Chondrocyte (in vitro differentiated cells): ENCODE measurements at regions not wholly inside any gene's neighbourhood (a gene's known extent, or its start where the extent isn't known, plus 50 kb on each side); places are given as distances from the start of the nearest gene placed in this dataset.

Experiments used
- DNase-seq: peaks from one replicate; pipeline ENCODE4 v3.0.0; 2021; ENCODE audit warnings: mixed read lengths, low spot score
- H3K27ac Mint-ChIP-seq: one replicate; pipeline ENCODE4 v1.8.0; 2021; ENCODE audit warnings: mild to moderate bottlenecking, moderate library complexity, mixed read lengths; ENCODE audit not compliant: unreplicated experiment
- H3K27me3 Mint-ChIP-seq: 2 replicates; pipeline ENCODE4 v1.8.0; 2021; ENCODE audit warnings: low read depth, mixed read lengths
- H3K36me3 Mint-ChIP-seq: 2 replicates; pipeline ENCODE4 v1.8.0; 2021; ENCODE audit warnings: low read depth, mixed read lengths
- H3K4me1 Mint-ChIP-seq: 2 replicates; pipeline ENCODE4 v1.8.0; 2021; ENCODE audit warnings: low read depth, mild to moderate bottlenecking, mixed read lengths
- H3K4me3 Mint-ChIP-seq: one replicate; pipeline ENCODE4 v1.8.0; 2021; ENCODE audit warnings: mild to moderate bottlenecking, moderate library complexity, mixed read lengths; ENCODE audit not compliant: unreplicated experiment
- H3K9me3 Mint-ChIP-seq: 2 replicates; pipeline ENCODE4 v1.8.0; 2021; ENCODE audit warnings: low read depth, mixed read lengths
- CTCF ChIP-seq: fragments of 200-600 bp; sonication (generic); IDR thresholded peaks from 2 replicates; pipeline ENCODE4 v1.5.0; 2021; ENCODE audit warnings: antibody characterized with exemption, mild to moderate bottlenecking, moderate library complexity

DNA sequence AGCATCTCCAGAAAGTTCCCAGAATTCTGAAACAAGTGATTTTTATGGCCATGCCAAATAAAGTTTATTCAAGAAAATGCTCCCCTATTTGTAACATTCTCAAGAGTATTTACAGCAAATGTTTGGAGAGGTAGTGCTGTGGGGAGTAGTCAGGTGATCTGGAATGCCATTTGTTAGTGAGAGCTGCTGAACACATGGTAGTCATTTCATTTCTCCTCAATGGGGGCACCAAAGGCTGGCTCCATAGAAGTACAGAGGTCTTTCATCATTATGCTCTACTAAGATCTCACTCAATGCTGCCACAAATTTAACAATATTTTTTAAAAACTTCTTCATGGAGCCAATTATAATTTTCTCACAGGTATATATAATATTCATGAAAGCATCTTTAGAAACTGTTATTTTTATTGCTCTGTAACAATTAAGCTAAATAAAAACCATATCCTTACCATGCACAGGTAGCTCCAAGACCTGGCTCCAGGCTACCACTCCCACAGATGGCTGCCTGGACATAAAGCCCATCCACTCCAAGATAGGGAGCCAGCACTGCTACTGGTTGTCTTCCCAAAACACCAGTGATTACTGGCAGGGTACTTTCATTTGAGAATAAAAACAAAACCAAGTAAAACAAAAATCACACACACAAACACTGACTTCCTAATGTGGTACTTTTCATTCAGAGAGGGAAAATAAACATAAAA lies 200.8 kb downstream of the PLK2 start:
- TF ChIP-seq CTCF: no peak
- no peaks in the 10 kb centered on the region for H3K36me3 Mint-ChIP-seq
- H3K27me3 Mint-ChIP-seq: no peaks in the 10 kb centered on the region
- peak overlapping the region; percentile 29 for H3K27ac Mint-ChIP-seq
- H3K9me3 Mint-ChIP-seq: peaks cover 4% of the 10 kb centered on the region
- H3K4me1 Mint-ChIP-seq: peaks cover 16% of the 10 kb centered on the region
- no peak overlapping the region for H3K4me3 Mint-ChIP-seq
- no peak for DNase-seq

GRCh38 chr5:58255970-58256369 lies 203.9 kb downstream of the PLK2 start:
- no peak for DNase-seq
- no peak overlapping the region for H3K4me3 Mint-ChIP-seq
- H3K27ac Mint-ChIP-seq: no peak overlapping the region
- peaks cover 4% of the 10 kb centered on the region for H3K9me3 Mint-ChIP-seq
- H3K4me1 Mint-ChIP-seq: peaks cover 12% of the 10 kb centered on the region
- peaks cover 1% of the 10 kb centered on the region for H3K27me3 Mint-ChIP-seq
- no peak for TF ChIP-seq CTCF
- H3K36me3 Mint-ChIP-seq: no peaks in the 10 kb centered on the region

DNA sequence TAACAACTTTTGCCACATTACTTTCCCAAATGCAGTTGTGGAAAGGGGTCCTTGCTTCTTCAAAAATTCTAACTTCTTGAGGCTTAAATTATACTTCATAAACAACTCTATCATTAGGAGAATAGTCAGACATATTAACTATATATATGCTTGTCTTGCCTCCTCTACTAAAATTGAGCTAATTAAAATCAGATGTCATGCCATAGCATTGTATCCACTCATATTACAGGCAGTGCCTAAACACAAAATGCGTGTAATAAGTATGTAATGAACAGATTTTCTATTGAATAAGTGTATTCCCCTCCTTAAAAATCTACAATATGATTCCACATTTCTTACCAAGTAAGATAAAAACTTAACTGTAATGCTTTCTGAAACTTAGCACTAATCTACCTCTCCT lies 204.5 kb downstream of the PLK2 start:
- peaks cover 1% of the 10 kb centered on the region for H3K27me3 Mint-ChIP-seq
- TF ChIP-seq CTCF: no peak

GRCh38 chr5:58248221-58248620 lies 211.7 kb downstream of the PLK2 start:
- Mint-ChIP-seq H3K27ac (no peak overlapping the region), H3K36me3 (no peaks in the 10 kb centered on the region), H3K9me3 (no peaks in the 10 kb centered on the region), H3K4me1 (peaks cover 7% of the 10 kb centered on the region), H3K4me3 (no peak overlapping the region), H3K27me3 (peaks cover 1% of the 10 kb centered on the region)
- no peak for DNase-seq
- no peak for TF ChIP-seq CTCF

More for the DNA sequence above, 204.5 kb downstream of the PLK2 start:
- H3K4me3 Mint-ChIP-seq: no peak overlapping the region
- H3K27ac Mint-ChIP-seq: no peak overlapping the region
- peaks cover 12% of the 10 kb centered on the region for H3K4me1 Mint-ChIP-seq
- H3K36me3 Mint-ChIP-seq: no peaks in the 10 kb centered on the region
- DNase-seq: no peak
- peaks cover 4% of the 10 kb centered on the region for H3K9me3 Mint-ChIP-seq

DNA sequence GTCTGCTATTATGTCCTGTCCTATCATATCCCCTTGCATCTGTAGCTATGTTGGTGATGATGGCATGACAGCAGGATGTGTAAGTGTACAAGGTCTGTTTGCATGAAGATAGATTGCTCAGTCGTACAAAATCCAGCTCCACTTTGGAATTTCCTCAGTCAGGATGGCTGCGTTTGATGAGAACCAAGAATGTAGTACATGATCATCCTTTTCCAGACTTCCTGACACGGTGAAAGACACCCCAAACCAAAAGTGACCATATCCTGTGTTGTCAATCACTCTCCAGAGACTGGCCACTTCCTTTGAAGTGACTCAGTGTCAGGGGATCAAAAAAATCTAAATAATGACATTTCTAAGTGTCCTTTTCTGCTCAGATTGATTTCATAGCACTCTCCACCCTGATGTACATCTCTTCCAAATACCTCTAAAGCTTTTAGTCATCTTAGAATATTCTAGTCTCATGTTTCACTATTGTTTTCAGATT lies 213.4 kb downstream of the PLK2 start:
- Mint-ChIP-seq H3K27me3 (no peaks in the 10 kb centered on the region), H3K4me1 (peaks cover 9% of the 10 kb centered on the region), H3K4me3 (no peak overlapping the region), H3K36me3 (no peaks in the 10 kb centered on the region), H3K9me3 (no peaks in the 10 kb centered on the region), H3K27ac (no peak overlapping the region)
- DNase-seq: no peak
- TF ChIP-seq CTCF: no peak
